H1 (cell line): ENCODE measurements at regions not wholly inside any gene's neighbourhood (a gene's known extent, or its start where the extent isn't known, plus 50 kb on each side); places are given as distances from the start of the nearest gene placed in this dataset.

Experiments used
- CTCF ChIA-PET: fragments of 300-600 bp; sonication (Branson Sonifier 250); formaldehyde crosslinking; loops from one replicate; lab custom pipeline; 2021; ENCODE audit not compliant: partially characterized antibody; lab: Charles Lee
- POLR2A ChIA-PET: fragments of 300-600 bp; sonication (Branson Sonifier 250); formaldehyde crosslinking; loops from one replicate; lab custom pipeline; 2021; ENCODE audit warnings: inconsistent platforms; ENCODE audit not compliant: partially characterized antibody; lab: Charles Lee
- DNase-seq, 2 experiments: peaks; one replicate each; pipeline versions ENCODE4 v3.0.0 to v3.0.0-alpha.2; 2010 to 2022; ENCODE audit warnings: low spot score in 2 of 2, low read depth in 1 of 2, mixed read lengths in 1 of 2
- FAIRE-seq: peaks from 2 replicates; lab custom pipeline; 2011; peaks lifted over from hg19 to GRCh38; lab: Jason Lieb, UNC
- H2AFZ ChIP-seq: 2 replicates; pipeline ENCODE4 v1.8.1; 2012; ENCODE audit warnings: low read length, inconsistent platforms
- H2AK5ac ChIP-seq: 2 replicates; pipeline ENCODE4 v1.6.1; 2013; ENCODE audit warnings: low read depth, low read length
- H2BK120ac ChIP-seq: replicated peaks from 2 replicates; pipeline ENCODE3; 2013; ENCODE audit warnings: low read depth, low read length, inconsistent platforms
- H2BK12ac ChIP-seq: 2 replicates; pipeline ENCODE4 v1.6.1; 2013; ENCODE audit warnings: low read depth, low read length
- H2BK15ac ChIP-seq: 2 replicates; pipeline ENCODE4 v1.6.1; 2013; ENCODE audit warnings: low read length
- H2BK20ac ChIP-seq: 2 replicates; pipeline ENCODE4 v1.6.1; 2013; ENCODE audit warnings: low read length
- H2BK5ac ChIP-seq: 2 replicates; pipeline ENCODE4 v1.6.1; 2013; ENCODE audit warnings: low read depth, low read length
- H3K14ac ChIP-seq: 2 replicates; pipeline ENCODE4 v1.6.1; 2013; ENCODE audit warnings: inconsistent platforms; ENCODE audit not compliant: insufficient read length
- H3K18ac ChIP-seq: 2 replicates; pipeline ENCODE4 v1.6.1; 2013; ENCODE audit warnings: low read length; ENCODE audit errors: extremely low read depth
- H3K23ac ChIP-seq: 2 replicates; pipeline ENCODE4 v1.6.1; 2013; ENCODE audit warnings: inconsistent platforms; ENCODE audit not compliant: insufficient read length
- H3K23me2 ChIP-seq: 2 replicates; pipeline ENCODE4 v1.6.1; 2013; ENCODE audit warnings: low read depth, low read length
- H3K27ac ChIP-seq: 2 replicates; pipeline ENCODE4 v1.6.1; 2011; ENCODE audit warnings: low read depth, low read length, inconsistent platforms
- H3K27me3 ChIP-seq, 4 experiments: replicated peaks in 1 of 4; 1 replicate in 1 of 4; 2 replicates in 3 of 4; pipeline versions ENCODE4 v1.6.1 to v1.8.1; 2011 to 2013; ENCODE audit warnings: low read length in 3 of 4, mild to moderate bottlenecking in 3 of 4, inconsistent platforms in 2 of 4, mixed read lengths in 2 of 4, moderate library complexity in 1 of 4; ENCODE audit not compliant: control insufficient read depth in 3 of 4, insufficient read depth in 3 of 4; ENCODE audit errors: extremely low read depth in 1 of 4
- H3K36me3 ChIP-seq, 4 experiments: 2 replicates each; pipeline versions ENCODE4 v1.6.1 to v1.8.1; 2011 to 2013; ENCODE audit warnings: mild to moderate bottlenecking in 4 of 4, low read length in 3 of 4, moderate library complexity in 2 of 4, control low read depth in 1 of 4, inconsistent platforms in 1 of 4; ENCODE audit not compliant: insufficient read depth in 4 of 4, control insufficient read depth in 2 of 4
- H3K4ac ChIP-seq: replicated peaks from 2 replicates; pipeline ENCODE3; 2013; ENCODE audit warnings: low read length, low read depth, mixed read lengths, inconsistent platforms; ENCODE audit not compliant: insufficient read length
- H3K4me1 ChIP-seq, 4 experiments: replicated peaks in 1 of 4; 1 replicate in 1 of 4; 2 replicates in 3 of 4; pipeline versions ENCODE4 v1.6.1 to v1.8.1; 2011 to 2013; ENCODE audit warnings: low read length in 3 of 4, inconsistent platforms in 2 of 4, mixed read lengths in 1 of 4; ENCODE audit not compliant: insufficient read depth in 4 of 4, control insufficient read depth in 3 of 4
- H3K4me2 ChIP-seq, 2 experiments: 2 replicates each; pipeline versions ENCODE4 v1.6.1 to v1.8.1; 2011 to 2013; ENCODE audit warnings: low read depth in 2 of 2, low read length in 2 of 2, control low read depth in 1 of 2, inconsistent platforms in 1 of 2, mild to moderate bottlenecking in 1 of 2; ENCODE audit not compliant: insufficient read depth in 1 of 2
- H3K4me3 ChIP-seq, 4 experiments: fragments of 200-600, 300-600 bp in 1 of 4; sonication (generic), shearing (Covaris generic), sonication (Bioruptor Twin) in 1 of 4; 2 replicates each; pipeline versions ENCODE4 v1.5.1 to v1.8.1; 2011 to 2016; ENCODE audit warnings: low read length in 4 of 4, low read depth in 3 of 4, control low read depth in 2 of 4, inconsistent platforms in 2 of 4, mild to moderate bottlenecking in 2 of 4, mixed read lengths in 1 of 4, moderate library complexity in 1 of 4; ENCODE audit not compliant: insufficient read depth in 2 of 4; ENCODE audit errors: extremely low read depth in 1 of 4
- H3K56ac ChIP-seq: replicated peaks from 2 replicates; pipeline ENCODE3; 2013; ENCODE audit warnings: low read depth, mild to moderate bottlenecking, mixed read lengths, low read length, inconsistent platforms; ENCODE audit not compliant: insufficient read length
- H3K79me1 ChIP-seq: 2 replicates; pipeline ENCODE4 v1.6.1; 2013; ENCODE audit warnings: low read depth, low read length, control low read depth
- H3K79me2 ChIP-seq, 2 experiments: 2 replicates each; pipeline versions ENCODE4 v1.6.1 to v1.8.1; 2012 to 2013; ENCODE audit warnings: low read length in 2 of 2, mild to moderate bottlenecking in 2 of 2, inconsistent platforms in 1 of 2; ENCODE audit not compliant: insufficient read depth in 2 of 2, control insufficient read depth in 1 of 2
- H3K9ac ChIP-seq, 4 experiments: replicated peaks in 1 of 4; 1 replicate in 1 of 4; 2 replicates in 3 of 4; pipeline versions ENCODE4 v1.6.1 to v1.8.1; 2011 to 2013; ENCODE audit warnings: low read depth in 3 of 4, low read length in 3 of 4, control low read depth in 2 of 4, mild to moderate bottlenecking in 2 of 4, moderate library complexity in 2 of 4, inconsistent platforms in 1 of 4; ENCODE audit errors: extremely low read depth in 1 of 4
- H3K9me3 ChIP-seq, 2 experiments: 2 replicates each; pipeline versions ENCODE4 v1.6.1 to v1.8.1; 2012 to 2013; ENCODE audit warnings: mild to moderate bottlenecking in 2 of 2, moderate library complexity in 2 of 2, control low read depth in 1 of 2, inconsistent platforms in 1 of 2, low read depth in 1 of 2, low read length in 1 of 2, mixed read lengths in 1 of 2; ENCODE audit not compliant: insufficient read depth in 2 of 2
- H4K20me1 ChIP-seq, 2 experiments: replicated peaks in 1 of 2; 2 replicates each; pipeline versions ENCODE3 to v1.8.1; 2011 to 2013; ENCODE audit warnings: inconsistent platforms in 2 of 2, low read length in 2 of 2, mild to moderate bottlenecking in 1 of 2; ENCODE audit not compliant: insufficient read depth in 2 of 2, control insufficient read depth in 1 of 2
- H4K5ac ChIP-seq: 2 replicates; pipeline ENCODE4 v1.6.1; 2013; ENCODE audit warnings: low read length, low read depth, mixed read lengths, inconsistent platforms; ENCODE audit not compliant: insufficient read length
- H4K8ac ChIP-seq: 2 replicates; pipeline ENCODE4 v1.8.0; 2013; ENCODE audit warnings: mild to moderate bottlenecking, moderate library complexity, low read length, inconsistent platforms; ENCODE audit not compliant: insufficient read depth; ENCODE audit errors: extremely low read depth
- H4K91ac ChIP-seq: replicated peaks from 2 replicates; pipeline ENCODE3; 2013; ENCODE audit warnings: low read length, mixed read lengths, inconsistent platforms; ENCODE audit not compliant: insufficient read length
- BACH1 ChIP-seq: IDR thresholded peaks from 2 replicates; pipeline ENCODE4 v1.6.1; 2012; ENCODE audit warnings: low read length, improper control_type of control experiment
- CBX5 ChIP-seq: fragments of 300-800, 300-1000 bp; sonication (generic); IDR thresholded peaks from 2 replicates; pipeline ENCODE4 v1.7.1; 2016; ENCODE audit warnings: antibody characterized with exemption, low read length, low read depth
- EP300 ChIP-seq, 2 experiments: IDR thresholded peaks; 1 replicate in 1 of 2; 2 replicates in 1 of 2; pipeline ENCODE4 v1.6.1; 2011 to 2012; ENCODE audit warnings: low read depth in 2 of 2, low read length in 2 of 2, mild to moderate bottlenecking in 2 of 2, borderline replicate concordance in 1 of 2, inconsistent platforms in 1 of 2, moderate library complexity in 1 of 2
- JUND ChIP-seq: IDR thresholded peaks from 2 replicates; pipeline ENCODE4 v1.6.1; 2011; ENCODE audit warnings: mild to moderate bottlenecking, improper control_type of control experiment, low read length
- NRF1 ChIP-seq: IDR thresholded peaks from 2 replicates; pipeline ENCODE4 v1.6.1; 2011; ENCODE audit warnings: mild to moderate bottlenecking, low read depth, low read length, improper control_type of control experiment
- PHF8 ChIP-seq: fragments of 200-600 bp; sonication (generic); conservative IDR thresholded peaks from 2 replicates; pipeline ENCODE4 v1.7.1; 2012; ENCODE audit warnings: low read depth, mild to moderate bottlenecking, inconsistent platforms, low read length, moderate library complexity
- RBBP5 ChIP-seq: IDR thresholded peaks from 2 replicates; pipeline ENCODE4 v1.7.1; 2012; ENCODE audit warnings: low read depth, mild to moderate bottlenecking, inconsistent platforms, low read length, moderate library complexity, borderline replicate concordance
- SP2 ChIP-seq: IDR thresholded peaks from 2 replicates; pipeline ENCODE4 v1.6.1; 2012; ENCODE audit warnings: mild to moderate bottlenecking, low read length, inconsistent platforms
- SUZ12 ChIP-seq: fragments of 200-600 bp; sonication (generic); IDR thresholded peaks from 2 replicates; pipeline ENCODE4 v1.6.1; 2012; ENCODE audit warnings: mild to moderate bottlenecking, inconsistent platforms, low read length, moderate library complexity, mixed read lengths
- WGBS, 2 experiments: shearing (Covaris generic) in 1 of 2; methylation state at CpG; one replicate each; pipeline versions ENCODE4 v1.1.6 to v1.1.7; 2013 to 2015; ENCODE audit warnings: low lambda C conversion rate in 2 of 2, mixed read lengths in 2 of 2, inconsistent platforms in 1 of 2, low coverage in 1 of 2, missing lambda C conversion rate in 1 of 2; ENCODE audit not compliant: insufficient replicate concordance in 2 of 2, insufficient coverage in 1 of 2, insufficient read length in 1 of 2; ENCODE audit errors: extremely low coverage in 1 of 2, missing lambda C conversion rate in 1 of 2; 5-methylcytosine and 5-hydroxymethylcytosine counted together

DNA sequence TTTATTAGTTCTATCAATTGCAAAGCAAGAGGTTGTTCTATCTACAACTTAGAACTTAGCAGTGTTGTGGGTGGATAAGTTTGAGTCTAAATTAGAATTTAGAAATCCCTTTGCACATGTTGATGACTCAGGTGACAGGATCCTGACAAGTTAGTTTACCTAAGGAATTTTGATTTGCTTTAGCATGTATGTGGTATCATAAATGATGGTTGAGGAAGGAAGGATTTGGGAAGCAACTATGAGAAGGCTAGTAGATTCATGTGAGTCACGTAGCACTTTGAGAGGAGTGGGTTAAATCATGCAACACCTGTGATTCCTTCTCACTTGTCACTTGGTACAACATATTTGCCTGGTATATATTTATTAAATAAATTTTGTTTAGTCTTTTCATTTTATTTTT lies 223.7 kb upstream of the USP25 start:
- no peak for FAIRE-seq
- TF ChIP-seq NRF1: no peak
- TF ChIP-seq EP300 (IDR thresholded peaks at IDR 0.05; ENCODE audit: borderline replicate concordance in 1 of 2, low read depth in 2 of 2, low read length in 2 of 2): no peak
- TF ChIP-seq SP2: no peak
- TF ChIP-seq PHF8: no peak
- no peak for TF ChIP-seq JUND
- no peak for TF ChIP-seq SUZ12
- no peak for TF ChIP-seq CBX5
- no peak for TF ChIP-seq RBBP5
- no peak for TF ChIP-seq BACH1

More for the DNA sequence above, 223.7 kb upstream of the USP25 start:
- POLR2A ChIA-PET: no interaction called here
- no peaks in the 10 kb centered on the region for H3K79me1 ChIP-seq
- H3K56ac ChIP-seq: no peak overlapping the region
- H3K27me3 ChIP-seq: peaks cover 0 to 1% (median 0%) of the 10 kb centered on the region in 4 experiments; a peak in 1 of 7 replicates
- H2BK5ac ChIP-seq: no peak overlapping the region
- no peak overlapping the region for H3K27ac ChIP-seq
- H3K23me2 ChIP-seq: no peaks in the 10 kb centered on the region
- H3K4me1 ChIP-seq: no peaks in the 10 kb centered on the region
- no peaks in the 10 kb centered on the region for H3K79me2 ChIP-seq
- no peak overlapping the region for H2BK12ac ChIP-seq
- H3K9me3 ChIP-seq: no peaks in the 10 kb centered on the region
- H4K8ac ChIP-seq: no peak overlapping the region
- no peaks in the 10 kb centered on the region for H4K20me1 ChIP-seq
- H4K91ac ChIP-seq: no peak overlapping the region
- H3K23ac ChIP-seq: no peak overlapping the region
- no peak overlapping the region for H2BK20ac ChIP-seq
- no peak overlapping the region for H3K14ac ChIP-seq
- no peak overlapping the region for H3K4ac ChIP-seq
- no peaks in the 10 kb centered on the region for H3K36me3 ChIP-seq
- H3K4me3 ChIP-seq: no peak overlapping the region
- 83% methylated on average over 1 of the region's 1 CpG; no CpG with 5 or more reads in 1 of the 2 experiments for WGBS, 2 experiments
- no peak overlapping the region for H2BK120ac ChIP-seq
- H2BK15ac ChIP-seq: no peak overlapping the region
- H3K4me2 ChIP-seq: no peak overlapping the region
- H3K9ac ChIP-seq: no peak overlapping the region
- no peak overlapping the region for H3K18ac ChIP-seq
- H2AFZ ChIP-seq: no peak overlapping the region
- DNase-seq: no peak
- H2AK5ac ChIP-seq: no peak overlapping the region
- CTCF ChIA-PET: no interaction called here
- no peak overlapping the region for H4K5ac ChIP-seq
